Breast epithelium (tissue), 3 donors: ENCODE measurements at regions not wholly inside any gene's neighbourhood (a gene's known extent, or its start where the extent isn't known, plus 50 kb on each side); places are given as distances from the start of the nearest gene placed in this dataset.

Source experiments
- CTCF ChIP-seq, 3 donors: fragments of 450-650 bp; IDR thresholded peaks; one replicate each; pipeline ENCODE4 v1.5.1; 2016 to 2017; ENCODE audit warnings: antibody characterized with exemption in 3 of 3, mild to moderate bottlenecking in 3 of 3, moderate library complexity in 3 of 3
- POLR2A ChIP-seq: fragments of 450-650 bp; IDR thresholded peaks from one replicate; pipeline ENCODE4 v1.6.1; 2016; ENCODE audit warnings: antibody characterized with exemption, mild to moderate bottlenecking, moderate library complexity
- POLR2AphosphoS5 ChIP-seq, 3 donors: sonication (generic); formaldehyde crosslinking; IDR thresholded peaks; one replicate each; pipeline ENCODE4 v1.6.1; 2017; ENCODE audit warnings: antibody characterized with exemption in 3 of 3

GRCh38 chr4:162705130-162705803, 461.4 kb downstream of the NAF1 start:
- TF ChIP-seq POLR2AphosphoS5 (IDR thresholded peaks at IDR 0.05) (no peak), CTCF (IDR thresholded peaks at IDR 0.05) (no peak), POLR2A (no peak)
